Heart left ventricle (tissue), 13 donors: ENCODE measurements at regions not wholly inside any gene's neighbourhood (a gene's known extent, or its start where the extent isn't known, plus 50 kb on each side); places are given as distances from the start of the nearest gene placed in this dataset.

ENCODE experiments used
- POLR2A ChIP-seq, 2 donors: fragments of 450-650 bp; IDR thresholded peaks; one replicate each; pipeline ENCODE4 v1.6.1; 2017; ENCODE audit warnings: antibody characterized with exemption in 2 of 2, mild to moderate bottlenecking in 2 of 2, moderate library complexity in 2 of 2
- TF ChIP-seq, protein P1 (sequence below), 12 donors: fragments of 200-600 bp; sonication (generic) in 4 of 12; IDR thresholded peaks; one replicate each; pipeline versions ENCODE4 v1.5.0 to v1.8.0; 2018 to 2022; ENCODE audit warnings: antibody characterized with exemption in 12 of 12, mild to moderate bottlenecking in 5 of 12
- donor health status: ischemic (EF 13 %, LVEDD 7.1; RV severe dilation, severe dysfunction).
- donor health status: DM: no; HTN: yes; CAD: no.
- donor health status: DM: no; HTN: no; CAD: no.
- donor health status: ischemic (EF 25% LVEDD 6.9; RV normal size, moderate dysfunction).
- donor health status: ischemic (EF 25% LVEDD 5.7; RV mildly dilated, moderate dysfunction).
- donor health status: ischemic (EF 35%, LVEDD 5.7; RV mildly dilated, moderate dysfunction).
- donor health status: nonischemic (EF 11% LVEDD 7.7; RV severe dilation, severe dysfunction).
- donor health status: DM: yes; HTN: yes; CAD: no.
- donor health status: PGD.
- donor health status: ischemic (EF 29% LVEDD 5.4; RV normal size, mild dysfunction).
- donor health status: nonischemic (EF 23%, LVEDD 6.1; RV moderate dilation, normal function).

DNA sequence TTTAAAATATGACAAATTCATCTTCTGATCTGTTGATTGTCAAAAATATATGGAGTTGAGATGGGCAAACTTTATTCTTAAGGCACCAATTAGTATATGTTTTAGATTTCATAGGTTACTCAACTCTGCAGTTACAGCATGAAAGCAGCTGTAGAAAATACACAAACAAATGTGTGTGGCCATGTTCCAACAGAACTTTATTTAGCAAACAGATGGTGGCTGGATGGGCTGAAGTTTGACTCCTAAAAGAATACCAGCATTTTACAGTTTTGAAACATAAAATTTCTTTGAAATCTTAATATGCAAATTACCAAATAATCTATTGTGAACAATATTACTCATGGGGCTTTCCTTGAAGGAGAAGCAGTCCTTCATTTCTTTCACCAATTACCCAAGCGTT, 1206.0 kb upstream of the LRRTM3 start:
- TF ChIP-seq, protein P1, sequence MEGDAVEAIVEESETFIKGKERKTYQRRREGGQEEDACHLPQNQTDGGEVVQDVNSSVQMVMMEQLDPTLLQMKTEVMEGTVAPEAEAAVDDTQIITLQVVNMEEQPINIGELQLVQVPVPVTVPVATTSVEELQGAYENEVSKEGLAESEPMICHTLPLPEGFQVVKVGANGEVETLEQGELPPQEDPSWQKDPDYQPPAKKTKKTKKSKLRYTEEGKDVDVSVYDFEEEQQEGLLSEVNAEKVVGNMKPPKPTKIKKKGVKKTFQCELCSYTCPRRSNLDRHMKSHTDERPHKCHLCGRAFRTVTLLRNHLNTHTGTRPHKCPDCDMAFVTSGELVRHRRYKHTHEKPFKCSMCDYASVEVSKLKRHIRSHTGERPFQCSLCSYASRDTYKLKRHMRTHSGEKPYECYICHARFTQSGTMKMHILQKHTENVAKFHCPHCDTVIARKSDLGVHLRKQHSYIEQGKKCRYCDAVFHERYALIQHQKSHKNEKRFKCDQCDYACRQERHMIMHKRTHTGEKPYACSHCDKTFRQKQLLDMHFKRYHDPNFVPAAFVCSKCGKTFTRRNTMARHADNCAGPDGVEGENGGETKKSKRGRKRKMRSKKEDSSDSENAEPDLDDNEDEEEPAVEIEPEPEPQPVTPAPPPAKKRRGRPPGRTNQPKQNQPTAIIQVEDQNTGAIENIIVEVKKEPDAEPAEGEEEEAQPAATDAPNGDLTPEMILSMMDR (IDR thresholded peaks at IDR 0.05), result no peak
- TF ChIP-seq POLR2A (IDR thresholded peaks at IDR 0.05), result no peak
